IMR-90 (cell line): ENCODE measurements at regions not wholly inside any gene's neighbourhood (a gene's known extent, or its start where the extent isn't known, plus 50 kb on each side); places are given as distances from the start of the nearest gene placed in this dataset.

ENCODE experiments used
- ATAC-seq: fragments of 200-7000 bp; cut with Tn5 transposase; 2 replicates; pipeline ENCODE4 v1.9.1; 2020; ENCODE audit warnings: low read depth, mild to moderate bottlenecking, moderate library complexity
- BruUV-seq: library from RNA; stranded (reverse); fragments of 400-500 nt; replicated peaks from 2 replicates; lab custom pipeline; 2021; lab: Mats Ljungman, UMichigan
- CTCF ChIA-PET: fragments of 300-600 bp; formaldehyde crosslinking; extraction: SDS; loops from one replicate; lab custom pipeline; 2021; ENCODE audit warnings: antibody characterized with exemption; lab: Yijun Ruan, JAX
- POLR2A ChIA-PET: fragments of 300-600 bp; sonication (Branson Sonifier 250); formaldehyde crosslinking; loops from one replicate; lab custom pipeline; 2022; ENCODE audit warnings: antibody characterized with exemption; ENCODE audit not compliant: unreplicated experiment; lab: Charles Lee
- DNase-seq: peaks from one replicate; pipeline ENCODE4 v3.0.0; 2013
- H2AFZ ChIP-seq: replicated peaks from 2 replicates; pipeline ENCODE3; 2013; ENCODE audit warnings: low read length, mild to moderate bottlenecking; ENCODE audit not compliant: poor library complexity
- H2AK5ac ChIP-seq: 2 replicates; pipeline ENCODE4 v1.6.1; 2013; ENCODE audit warnings: low read depth, low read length, inconsistent platforms
- H2AK9ac ChIP-seq: replicated peaks from 2 replicates; pipeline ENCODE3; 2013; ENCODE audit warnings: mild to moderate bottlenecking, low read depth, low read length, moderate library complexity; ENCODE audit not compliant: poor library complexity
- H2BK120ac ChIP-seq: 2 replicates; pipeline ENCODE4 v1.6.1; 2013; ENCODE audit warnings: low read depth, low read length, inconsistent platforms
- H2BK15ac ChIP-seq: 3 replicates; pipeline ENCODE4 v1.6.1; 2013; ENCODE audit warnings: low read depth, low read length, inconsistent platforms
- H2BK20ac ChIP-seq: 2 replicates; pipeline ENCODE4 v1.6.1; 2013; ENCODE audit warnings: low read depth, mild to moderate bottlenecking, inconsistent platforms, low read length, moderate library complexity
- H2BK5ac ChIP-seq: 2 replicates; pipeline ENCODE4 v1.6.1; 2013; ENCODE audit warnings: mild to moderate bottlenecking, low read depth, low read length, inconsistent platforms; ENCODE audit not compliant: poor library complexity, severe bottlenecking
- H3K14ac ChIP-seq: replicated peaks from 2 replicates; pipeline ENCODE4 v1.6.1; 2013; ENCODE audit warnings: low read depth, low read length, inconsistent platforms
- H3K18ac ChIP-seq: 2 replicates; pipeline ENCODE4 v1.6.1; 2013; ENCODE audit warnings: low read depth, low read length, control low read depth
- H3K23ac ChIP-seq: 2 replicates; pipeline ENCODE4 v1.6.1; 2013; ENCODE audit warnings: low read depth, low read length, inconsistent platforms
- H3K27ac ChIP-seq: 2 replicates; pipeline ENCODE4 v1.5.1; 2013; ENCODE audit warnings: mild to moderate bottlenecking, control low read depth, low read length; ENCODE audit not compliant: insufficient read depth
- H3K27me3 ChIP-seq: 2 replicates; pipeline ENCODE4 v1.6.1; 2013; ENCODE audit warnings: low read length; ENCODE audit not compliant: control insufficient read depth, insufficient read depth
- H3K36me3 ChIP-seq: 2 replicates; pipeline ENCODE4 v1.6.1; 2013; ENCODE audit warnings: low read length, mixed read lengths; ENCODE audit not compliant: control insufficient read depth, insufficient read depth
- H3K4ac ChIP-seq: 2 replicates; pipeline ENCODE4 v1.6.1; 2013; ENCODE audit warnings: low read depth, low read length, inconsistent platforms
- H3K4me1 ChIP-seq: 2 replicates; pipeline ENCODE4 v1.6.1; 2013; ENCODE audit warnings: low read length, mixed read lengths; ENCODE audit not compliant: control insufficient read depth, insufficient read depth
- H3K4me2 ChIP-seq: 2 replicates; pipeline ENCODE4 v1.6.1; 2013; ENCODE audit warnings: low read depth, mild to moderate bottlenecking, control low read depth, low read length, moderate library complexity
- H3K4me3 ChIP-seq: 2 replicates; pipeline ENCODE4 v1.5.1; 2013; ENCODE audit warnings: low read depth, mild to moderate bottlenecking, control low read depth, low read length, moderate library complexity; ENCODE audit not compliant: insufficient read depth
- H3K56ac ChIP-seq: 2 replicates; pipeline ENCODE4 v1.6.1; 2013; ENCODE audit warnings: low read length, inconsistent platforms; ENCODE audit not compliant: insufficient read depth; ENCODE audit errors: extremely low read depth
- H3K79me1 ChIP-seq, 2 experiments: 2 replicates each; pipeline ENCODE4 v1.6.1; 2013; ENCODE audit warnings: low read length in 2 of 2, inconsistent platforms in 1 of 2, low read depth in 1 of 2
- H3K9ac ChIP-seq: 2 replicates; pipeline ENCODE4 v1.6.1; 2013; ENCODE audit warnings: low read depth, low read length, control low read depth
- H3K9me1 ChIP-seq: 2 replicates; pipeline ENCODE4 v1.6.1; 2013; ENCODE audit warnings: low read length, inconsistent platforms; ENCODE audit not compliant: insufficient read depth
- H3K9me3 ChIP-seq: 2 replicates; pipeline ENCODE4 v1.6.1; 2013; ENCODE audit warnings: low read length; ENCODE audit not compliant: control insufficient read depth, insufficient read depth
- H4K20me1 ChIP-seq: 2 replicates; pipeline ENCODE4 v1.6.1; 2013; ENCODE audit warnings: low read length, inconsistent platforms; ENCODE audit not compliant: insufficient read depth
- H4K5ac ChIP-seq: 2 replicates; pipeline ENCODE4 v1.6.1; 2013; ENCODE audit warnings: mild to moderate bottlenecking, low read depth, low read length, control low read depth
- H4K8ac ChIP-seq, 2 experiments: 2 replicates each; pipeline ENCODE4 v1.6.1; 2013; ENCODE audit warnings: low read depth in 2 of 2, low read length in 2 of 2, control low read depth in 1 of 2, inconsistent platforms in 1 of 2
- H4K91ac ChIP-seq: 2 replicates; pipeline ENCODE4 v1.6.1; 2013; ENCODE audit warnings: low read depth, low read length, inconsistent platforms; ENCODE audit not compliant: insufficient read depth
- BHLHE40 ChIP-seq: fragments of 150-350 bp; IDR thresholded peaks from 2 replicates; pipeline ENCODE4 v1.6.1; 2016; ENCODE audit warnings: mild to moderate bottlenecking, low read depth, low read length
- CEBPB ChIP-seq: IDR thresholded peaks from 2 replicates; pipeline ENCODE4 v1.6.1; 2012; ENCODE audit warnings: low read depth, low read length, improper control_type of control experiment
- CHD1 ChIP-seq: IDR thresholded peaks from 2 replicates; pipeline ENCODE4 v1.6.1; 2012; ENCODE audit warnings: low read depth, low read length, improper control_type of control experiment
- CTCF ChIP-seq: conservative IDR thresholded peaks from 2 replicates; pipeline ENCODE4 v1.5.1; 2012; ENCODE audit warnings: mild to moderate bottlenecking, low read depth, low read length, improper control_type of control experiment
- FOS ChIP-seq: fragments of 150-350 bp; IDR thresholded peaks from 2 replicates; pipeline ENCODE4 v1.6.1; 2016; ENCODE audit warnings: low read depth, low read length
- MAFK ChIP-seq: IDR thresholded peaks from 2 replicates; pipeline ENCODE4 v1.6.1; 2012; ENCODE audit warnings: low read depth, low read length, improper control_type of control experiment
- MAZ ChIP-seq: IDR thresholded peaks from 2 replicates; pipeline ENCODE4 v1.6.1; 2012; ENCODE audit warnings: low read depth, mild to moderate bottlenecking, low read length, improper control_type of control experiment, moderate library complexity, borderline replicate concordance
- RAD21 ChIP-seq: IDR thresholded peaks from 2 replicates; pipeline ENCODE4 v1.6.1; 2012; ENCODE audit warnings: low read length, improper control_type of control experiment
- WGBS, 2 experiments: methylation state at CpG; one replicate each; pipeline versions ENCODE4 v1.1.5 to v1.1.7; 2013; ENCODE audit warnings: missing lambda C conversion rate in 2 of 2; ENCODE audit not compliant: insufficient read length in 1 of 2; ENCODE audit errors: extremely low coverage in 2 of 2; 5-methylcytosine and 5-hydroxymethylcytosine counted together
- dilution Hi-C: fragments of 300-500 bp; cut with HindIII; formaldehyde crosslinking; loops from one replicate; pipeline ENCODE4 v1.14.3; 2018; ENCODE audit warnings: low sequenced_read_pairs; ENCODE audit not compliant: unreplicated experiment
- in situ Hi-C: fragments of 300-500 bp; cut with MboI; formaldehyde crosslinking; loops from 3 replicates; pipeline ENCODE4 v1.14.3; 2019; ENCODE audit warnings: low sequenced_read_pairs, inconsistent platforms, mixed read lengths
- intact Hi-C: fragments of 100-400 bp; cut with micrococcal nuclease; formaldehyde crosslinking; loops from 2 replicates; pipeline ENCODE4 v1.10.0; 2022

GRCh38 chr7:53420550-53420949 lies 385.1 kb downstream of the POM121L12 start:
- H3K36me3 ChIP-seq, result no peaks in the 10 kb centered on the region
- ATAC-seq (no peak), DNase-seq (no peak)
- intact Hi-C loops, result no loop called here
- ChIA-PET POLR2A (no interaction called here), CTCF (no interaction called here)
- H2AK5ac ChIP-seq, result no peak overlapping the region
- H3K4ac ChIP-seq, result no peak overlapping the region
- H2AK9ac ChIP-seq, result no peak overlapping the region
- no peaks in the 10 kb centered on the region for H3K9me1 ChIP-seq
- H3K9ac ChIP-seq, result no peak overlapping the region
- no peak overlapping the region for H3K27ac ChIP-seq
- no peak overlapping the region for H3K4me3 ChIP-seq
- H2AFZ ChIP-seq, result no peak overlapping the region
- peaks cover 10% of the 10 kb centered on the region; the same call in 1 of the 2 replicates for H3K9me3 ChIP-seq
- H3K56ac ChIP-seq, result no peak overlapping the region
- TF ChIP-seq MAFK, result no peak
- TF ChIP-seq BHLHE40, result no peak
- TF ChIP-seq MAZ, result no peak
- no peak for TF ChIP-seq FOS
- no peak for TF ChIP-seq RAD21
- no peak for TF ChIP-seq CEBPB
- TF ChIP-seq CHD1, result no peak
- no peak for TF ChIP-seq CTCF
- H4K8ac ChIP-seq, result no peak overlapping the region
- no peak overlapping the region for H2BK5ac ChIP-seq
- no peaks in the 10 kb centered on the region for H4K20me1 ChIP-seq
- no peaks in the 10 kb centered on the region for H3K27me3 ChIP-seq
- H3K79me1 ChIP-seq, result no peaks in the 10 kb centered on the region
- WGBS, 2 experiments, result no CpG with 5 or more reads among the region's 1 CpG
- no peak overlapping the region for H2BK20ac ChIP-seq
- dilution Hi-C loops, result no loop called here
- no peak overlapping the region for H3K23ac ChIP-seq
- H3K18ac ChIP-seq, result no peak overlapping the region
- no peaks in the 10 kb centered on the region for H3K4me1 ChIP-seq
- no peak overlapping the region for H2BK15ac ChIP-seq
- H3K14ac ChIP-seq, result no peak overlapping the region
- no peak overlapping the region for H2BK120ac ChIP-seq
- no peak overlapping the region for H4K5ac ChIP-seq
- BruUV-seq, result no TSS peak
- H4K91ac ChIP-seq, result no peak overlapping the region
- in situ Hi-C loops, result no loop called here
- no peak overlapping the region for H3K4me2 ChIP-seq
